ENCODE measurements at regions not wholly inside any gene's neighbourhood (a gene's known extent, or its start where the extent isn't known, plus 50 kb on each side); places are given as distances from the start of the nearest gene placed in this dataset.
"Not testable (repeated sequence)": the region's sequence is repeated elsewhere in the genome, so short reads cannot be mapped to it uniquely, and the experiment has no call there.

DNA sequence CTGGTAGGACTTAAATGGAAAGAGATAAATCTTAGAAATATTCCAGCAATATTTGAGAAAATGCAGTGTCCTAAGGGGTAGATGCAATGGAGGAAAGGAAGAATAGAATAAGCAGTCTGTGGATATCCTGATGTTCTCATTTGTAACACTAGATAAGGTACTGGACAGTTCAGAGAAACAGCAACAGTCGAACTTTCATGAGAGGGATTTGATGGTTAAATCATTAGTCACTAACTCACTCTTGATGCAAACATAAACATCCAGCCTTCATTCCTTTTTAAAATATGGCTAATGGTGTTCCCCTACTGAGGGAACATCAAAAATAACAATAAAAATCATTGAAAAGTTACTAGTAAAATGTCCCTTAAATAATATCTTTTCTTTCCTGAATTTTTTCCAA is 211.4 kb upstream of the SLC39A10 start:
- no peak for TF ChIP-seq POLR2A (IDR thresholded peaks at IDR 0.05; ENCODE audit: low read depth, low read length)
- TF ChIP-seq TAF1 (IDR thresholded peaks at IDR 0.05; ENCODE audit: borderline replicate concordance, low read depth, low read length): no peak
- no peak for TF ChIP-seq POLR2AphosphoS5 (IDR thresholded peaks at IDR 0.05; ENCODE audit: low read depth, low read length)
- DNase-seq (ENCODE audit: insufficient read length) (no peak), FAIRE-seq (no peak)

- no peak for TF ChIP-seq POLR2AphosphoS5 (IDR thresholded peaks at IDR 0.05; ENCODE audit: low read depth, low read length)
- DNase-seq (ENCODE audit: insufficient read length) (no peak), FAIRE-seq (no peak)
These were observed 213.1 kb upstream of the SLC39A10 start for GRCh38 chr2:195443926-195444325.

- DNase-seq (ENCODE audit: insufficient read length) (no peak), FAIRE-seq (no peak)
- TF ChIP-seq TAF1 (IDR thresholded peaks at IDR 0.05; ENCODE audit: borderline replicate concordance, low read depth, low read length) (no peak), POLR2A (IDR thresholded peaks at IDR 0.05; ENCODE audit: low read depth, low read length) (no peak), POLR2AphosphoS5 (IDR thresholded peaks at IDR 0.05; ENCODE audit: low read depth, low read length) (no peak)
These were observed 214.4 kb upstream of the SLC39A10 start for GRCh38 chr2:195442458-195443175.

DNA sequence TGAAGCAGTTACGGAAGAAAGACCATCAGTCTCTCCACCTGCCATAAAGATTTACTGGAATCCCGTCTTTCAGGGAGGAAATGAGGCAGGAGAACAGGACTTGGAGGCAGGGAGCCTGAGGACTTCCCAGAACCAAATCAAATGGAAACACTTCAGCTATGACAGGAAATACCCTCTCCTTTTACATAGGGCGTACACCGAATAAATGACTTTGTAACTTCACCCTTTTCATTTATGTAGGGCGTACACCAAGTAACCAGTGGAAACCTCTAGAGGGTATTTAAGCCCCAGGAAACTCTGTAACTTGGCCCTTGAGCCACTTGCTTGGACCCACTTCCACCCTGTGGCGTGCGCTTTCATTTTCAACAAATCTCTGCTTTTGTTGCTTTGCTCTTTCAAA is 218.3 kb upstream of the SLC39A10 start:
- TF ChIP-seq POLR2AphosphoS5 (IDR thresholded peaks at IDR 0.05; ENCODE audit: low read depth, low read length): no peak
- no peak for TF ChIP-seq TAF1 (IDR thresholded peaks at IDR 0.05; ENCODE audit: borderline replicate concordance, low read depth, low read length)
- TF ChIP-seq POLR2A (IDR thresholded peaks at IDR 0.05; ENCODE audit: low read depth, low read length): no peak
- FAIRE-seq: no peak
- no peak for DNase-seq (ENCODE audit: insufficient read length)

GRCh38 chr2:195437521-195437920 is 219.5 kb upstream of the SLC39A10 start:
- TF ChIP-seq POLR2A (IDR thresholded peaks at IDR 0.05; ENCODE audit: low read depth, low read length) (no peak), TAF1 (IDR thresholded peaks at IDR 0.05; ENCODE audit: borderline replicate concordance, low read depth, low read length) (no peak), POLR2AphosphoS5 (IDR thresholded peaks at IDR 0.05; ENCODE audit: low read depth, low read length) (no peak)
- no peak for DNase-seq (ENCODE audit: insufficient read length)
- FAIRE-seq: no peak

DNA sequence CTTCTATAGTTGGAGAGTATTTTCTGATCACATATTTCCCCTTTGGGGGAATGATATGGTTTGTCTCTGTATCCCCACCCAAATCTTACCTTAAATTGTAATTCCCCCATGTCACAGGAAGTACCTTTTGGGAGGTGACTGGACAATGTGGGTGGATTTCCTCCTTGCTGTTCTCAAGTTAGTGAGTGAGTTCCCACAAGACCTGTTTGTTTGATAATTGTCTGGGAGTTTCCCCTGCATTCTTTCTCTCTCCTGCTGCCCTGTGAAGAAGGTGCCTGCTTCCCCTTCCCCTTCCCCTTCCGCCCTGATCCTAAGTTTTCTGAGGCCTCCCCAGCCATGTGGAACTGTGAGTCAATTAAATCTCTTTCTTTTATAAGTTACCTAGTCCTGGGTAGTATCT is 222.7 kb upstream of the SLC39A10 start:
- TF ChIP-seq POLR2A (IDR thresholded peaks at IDR 0.05; ENCODE audit: low read depth, low read length): no peak
- DNase-seq (ENCODE audit: insufficient read length) (no peak), FAIRE-seq (no peak)

- FAIRE-seq; DNase-seq (ENCODE audit: insufficient read length): not testable (repeated sequence)
These were observed 223.3 kb upstream of the SLC39A10 start for GRCh38 chr2:195433729-195434128.

DNA sequence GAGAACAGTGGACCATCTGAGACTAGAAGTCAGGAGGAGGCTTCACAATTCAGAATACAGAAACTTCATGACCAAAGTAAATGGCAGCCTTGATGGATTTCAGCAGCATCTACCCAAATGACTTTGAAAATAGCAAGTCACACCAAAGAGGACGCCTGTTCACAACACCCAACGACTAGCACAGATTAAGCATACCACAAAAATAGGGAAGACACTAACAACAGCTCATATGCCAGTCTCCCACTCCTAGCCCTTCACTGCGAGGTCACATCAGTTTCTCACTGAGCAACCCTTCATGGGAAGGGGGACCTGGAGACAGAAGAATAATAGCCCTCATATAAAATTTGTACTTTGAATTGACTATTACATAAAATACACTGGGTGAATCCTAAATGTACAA is 228.4 kb upstream of the SLC39A10 start:
- no peak for TF ChIP-seq POLR2AphosphoS5 (IDR thresholded peaks at IDR 0.05; ENCODE audit: low read depth, low read length)
- TF ChIP-seq TAF1 (IDR thresholded peaks at IDR 0.05; ENCODE audit: borderline replicate concordance, low read depth, low read length): no peak
- no peak for TF ChIP-seq POLR2A (IDR thresholded peaks at IDR 0.05; ENCODE audit: low read depth, low read length)
- no peak for DNase-seq (ENCODE audit: insufficient read length)
- FAIRE-seq: no peak

DNA sequence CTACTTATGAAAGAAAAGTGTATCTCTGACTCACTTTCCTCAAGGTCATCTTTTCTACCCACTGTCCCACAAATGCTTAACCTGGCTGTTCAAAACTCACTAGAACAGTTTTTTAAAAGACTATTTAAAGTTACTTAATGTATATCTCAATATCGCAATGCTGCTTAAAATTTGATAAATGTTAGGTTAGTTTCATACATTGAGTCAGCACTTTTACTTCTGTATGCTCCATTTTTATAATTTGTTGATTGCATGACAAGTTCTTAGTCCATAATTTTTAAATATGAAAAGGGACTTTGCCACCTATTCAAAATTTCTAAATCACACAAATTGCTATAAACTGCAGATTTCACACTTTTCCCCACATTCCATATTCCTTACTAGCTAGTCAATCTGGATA is 231.7 kb upstream of the SLC39A10 start:
- DNase-seq (ENCODE audit: insufficient read length): no peak
- TF ChIP-seq POLR2A (IDR thresholded peaks at IDR 0.05; ENCODE audit: low read depth, low read length): no peak
- TF ChIP-seq TAF1 (IDR thresholded peaks at IDR 0.05; ENCODE audit: borderline replicate concordance, low read depth, low read length): no peak
- TF ChIP-seq POLR2AphosphoS5 (IDR thresholded peaks at IDR 0.05; ENCODE audit: low read depth, low read length): no peak
- no peak for FAIRE-seq

GRCh38 chr2:195419033-195419432 is 238.0 kb upstream of the SLC39A10 start:
- FAIRE-seq (no peak), DNase-seq (ENCODE audit: insufficient read length) (no peak)
- TF ChIP-seq POLR2A (IDR thresholded peaks at IDR 0.05; ENCODE audit: low read depth, low read length): no peak
- TF ChIP-seq TAF1 (IDR thresholded peaks at IDR 0.05; ENCODE audit: borderline replicate concordance, low read depth, low read length): no peak
- TF ChIP-seq POLR2AphosphoS5 (IDR thresholded peaks at IDR 0.05; ENCODE audit: low read depth, low read length): no peak

DNA sequence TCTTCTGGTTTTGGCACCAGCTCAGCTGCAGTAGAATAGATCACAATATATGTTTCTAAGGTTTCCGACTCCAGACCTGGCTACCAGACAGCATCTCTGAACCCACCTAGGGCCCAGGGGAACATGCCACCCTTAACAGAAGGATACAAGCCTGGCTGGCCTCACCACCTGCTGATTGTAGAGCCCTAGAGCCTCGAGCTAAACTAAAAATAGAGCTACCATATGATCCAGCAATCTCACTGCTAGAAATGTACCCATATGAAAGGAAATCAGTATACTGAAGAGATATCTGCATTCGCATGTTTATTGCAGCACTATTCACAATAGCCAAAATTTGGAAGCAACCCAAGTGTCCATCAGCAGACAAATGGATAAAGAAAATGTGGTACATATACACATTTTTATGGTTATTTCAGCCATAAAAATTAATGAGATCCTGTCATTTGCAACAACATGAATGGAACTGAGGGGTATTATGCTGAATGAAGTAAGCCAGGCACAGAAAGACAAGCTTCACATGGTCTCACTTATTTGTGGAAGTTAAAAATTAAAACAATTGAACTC is 242.4 kb upstream of the SLC39A10 start:
- no peak for TF ChIP-seq POLR2A (IDR thresholded peaks at IDR 0.05; ENCODE audit: low read depth, low read length)
- no peak for TF ChIP-seq POLR2AphosphoS5 (IDR thresholded peaks at IDR 0.05; ENCODE audit: low read depth, low read length)
- TF ChIP-seq TAF1 (IDR thresholded peaks at IDR 0.05; ENCODE audit: borderline replicate concordance, low read depth, low read length): no peak
- DNase-seq (ENCODE audit: insufficient read length) (no peak), FAIRE-seq (no peak)

GRCh38 chr2:195413944-195414343 is 243.1 kb upstream of the SLC39A10 start:
- TF ChIP-seq POLR2AphosphoS5 (IDR thresholded peaks at IDR 0.05; ENCODE audit: low read depth, low read length) (no peak), POLR2A (IDR thresholded peaks at IDR 0.05; ENCODE audit: low read depth, low read length) (no peak), TAF1 (IDR thresholded peaks at IDR 0.05; ENCODE audit: borderline replicate concordance, low read depth, low read length) (no peak)
- no peak for FAIRE-seq
- DNase-seq (ENCODE audit: insufficient read length): no peak

DNA sequence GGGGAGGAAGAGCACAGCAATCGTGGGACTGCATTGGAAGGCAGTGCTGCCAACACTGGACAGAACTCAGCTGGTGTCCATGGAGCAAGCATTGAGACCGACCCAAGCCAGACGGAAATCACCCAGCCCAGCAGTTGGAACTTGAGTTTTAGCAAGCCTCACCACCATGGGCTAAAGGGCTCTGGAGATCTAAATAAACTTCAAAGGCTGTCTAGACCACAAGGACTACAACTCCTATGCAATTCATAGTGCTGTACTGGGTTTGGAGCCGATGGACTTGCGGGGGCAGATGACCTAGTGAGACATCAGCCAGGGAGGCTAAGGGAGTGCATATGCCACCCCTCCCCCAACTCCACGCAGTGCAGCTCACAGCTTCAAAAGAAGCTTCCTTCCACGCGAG is 243.6 kb upstream of the SLC39A10 start:
- FAIRE-seq: no peak
- TF ChIP-seq POLR2AphosphoS5 (IDR thresholded peaks at IDR 0.05; ENCODE audit: low read depth, low read length): no peak
- TF ChIP-seq POLR2A (IDR thresholded peaks at IDR 0.05; ENCODE audit: low read depth, low read length): no peak
- DNase-seq (ENCODE audit: insufficient read length): no peak

All from GM12892 (cell line).